ENCODE measurements at regions not wholly inside any gene's neighbourhood (a gene's known extent, or its start where the extent isn't known, plus 50 kb on each side); places are given as distances from the start of the nearest gene placed in this dataset.

- no peak for TF ChIP-seq CTCF (IDR thresholded peaks at IDR 0.05)
- no peak for TF ChIP-seq YY1 (IDR thresholded peaks at IDR 0.05; ENCODE audit: low read depth)
- TF ChIP-seq MAX (IDR thresholded peaks at IDR 0.05; ENCODE audit: low read depth) = no peak
- no peak for TF ChIP-seq FOXM1 (IDR thresholded peaks at IDR 0.05; ENCODE audit: low read depth)
- TF ChIP-seq RXRA (IDR thresholded peaks at IDR 0.05; ENCODE audit: borderline replicate concordance, low read depth) = no peak
- no peak for TF ChIP-seq EP300 (IDR thresholded peaks at IDR 0.05; ENCODE audit: borderline replicate concordance in 1 of 2, low read depth in 1 of 2, low read length in 1 of 2)
- TF ChIP-seq MXI1 (IDR thresholded peaks at IDR 0.05; ENCODE audit: low read depth, low read length) = no peak
Observed at GRCh38 chr1:65092691-65093090, 55.3 kb upstream of the AK4 start.
